PC-9 (cell line): ENCODE measurements at regions not wholly inside any gene's neighbourhood (a gene's known extent, or its start where the extent isn't known, plus 50 kb on each side); places are given as distances from the start of the nearest gene placed in this dataset.

Experiments
- CTCF ChIP-seq: fragments of 200-600 bp; sonication (generic); conservative IDR thresholded peaks from 2 replicates; pipeline ENCODE4 v1.6.1; 2017; ENCODE audit warnings: mixed run types, antibody characterized with exemption, mild to moderate bottlenecking, moderate library complexity
- EZH2 ChIP-seq: fragments of 200-600 bp; sonication (generic); IDR thresholded peaks from 2 replicates; pipeline ENCODE4 v1.8.0; 2017; ENCODE audit warnings: antibody characterized with exemption, low read depth

DNA sequence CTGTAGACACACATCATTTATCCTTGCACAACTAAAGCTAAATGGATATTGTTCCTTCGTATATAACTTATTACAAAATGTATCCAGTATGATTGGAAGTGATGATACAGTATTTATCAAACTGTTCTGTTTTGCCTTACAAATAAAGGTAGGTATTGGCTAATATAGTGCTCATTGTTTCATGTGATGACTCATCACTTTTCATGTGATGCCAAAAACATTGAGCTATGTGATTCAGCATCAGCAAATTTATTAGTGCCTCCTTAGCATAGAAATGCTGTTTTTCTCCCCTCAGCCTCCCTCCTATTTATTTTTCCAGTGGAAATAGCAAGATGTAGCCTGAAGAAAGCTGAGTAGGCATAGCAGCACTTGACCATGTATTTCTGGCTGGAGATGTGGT is 228.6 kb upstream of the LYPLAL1 start:
- TF ChIP-seq CTCF (no peak), EZH2 (no peak)
